Keratinocyte (primary cell): ENCODE measurements at regions not wholly inside any gene's neighbourhood (a gene's known extent, or its start where the extent isn't known, plus 50 kb on each side); places are given as distances from the start of the nearest gene placed in this dataset.

Experiments used
- DNase-seq: peaks from one replicate; pipeline ENCODE4 v3.0.0-alpha.2; 2011; ENCODE audit warnings: low read depth, missing footprints, low spot score
- FAIRE-seq: peaks from 2 replicates; lab custom pipeline; 2011; peaks lifted over from hg19 to GRCh38; lab: Jason Lieb, UNC
- H2AFZ ChIP-seq: 2 replicates; pipeline ENCODE4 v1.6.0; 2012; ENCODE audit warnings: low read length, control low read depth, inconsistent platforms; ENCODE audit not compliant: control insufficient read depth
- H3K27ac ChIP-seq: 2 replicates; pipeline ENCODE4 v1.5.1; 2011; ENCODE audit warnings: low read length; ENCODE audit not compliant: control insufficient read depth, insufficient read depth
- H3K27me3 ChIP-seq: 3 replicates; pipeline ENCODE4 v1.6.0; 2011; ENCODE audit warnings: low read length; ENCODE audit not compliant: control insufficient read depth, insufficient read depth; ENCODE audit errors: extremely low read depth
- H3K36me3 ChIP-seq, 2 experiments: 2 replicates in 1 of 2; 3 replicates in 1 of 2; pipeline ENCODE4 v1.5.1; 2011; ENCODE audit warnings: low read length in 2 of 2, mild to moderate bottlenecking in 1 of 2; ENCODE audit not compliant: control insufficient read depth in 2 of 2, insufficient read depth in 2 of 2; ENCODE audit errors: extremely low read depth in 1 of 2
- H3K4me1 ChIP-seq: 3 replicates; pipeline ENCODE4 v1.5.1; 2011; ENCODE audit warnings: low read length; ENCODE audit not compliant: control insufficient read depth, insufficient read depth; ENCODE audit errors: extremely low read depth
- H3K4me2 ChIP-seq: 3 replicates; pipeline ENCODE4 v1.6.0; 2011; ENCODE audit warnings: low read depth, low read length; ENCODE audit not compliant: control insufficient read depth, insufficient read depth; ENCODE audit errors: extremely low read depth
- H3K4me3 ChIP-seq, 3 experiments: fragments of 200-600 bp in 1 of 3; sonication (generic) in 1 of 3; 2 replicates in 2 of 3; 3 replicates in 1 of 3; pipeline ENCODE4 v1.5.1; 2011 to 2016; ENCODE audit warnings: low read length in 3 of 3, mild to moderate bottlenecking in 3 of 3, control low read depth in 2 of 3, inconsistent platforms in 1 of 3, low read depth in 1 of 3, mixed read lengths in 1 of 3, mixed run types in 1 of 3, moderate library complexity in 1 of 3; ENCODE audit not compliant: control insufficient read depth in 2 of 3, insufficient read depth in 2 of 3; ENCODE audit errors: extremely low read depth in 1 of 3
- H3K79me2 ChIP-seq: 2 replicates; pipeline ENCODE4 v1.6.0; 2012; ENCODE audit warnings: low read length; ENCODE audit not compliant: control insufficient read depth, insufficient read depth
- H3K9ac ChIP-seq: 3 replicates; pipeline ENCODE4 v1.6.0; 2011; ENCODE audit warnings: low read length; ENCODE audit not compliant: control insufficient read depth, insufficient read depth; ENCODE audit errors: extremely low read depth
- H3K9me1 ChIP-seq: 3 replicates; pipeline ENCODE4 v1.6.0; 2011; ENCODE audit warnings: low read length; ENCODE audit not compliant: control insufficient read depth, insufficient read depth; ENCODE audit errors: extremely low read depth
- H3K9me3 ChIP-seq: 2 replicates; pipeline ENCODE4 v1.5.1; 2012; ENCODE audit warnings: low read depth, low read length; ENCODE audit not compliant: control insufficient read depth
- H4K20me1 ChIP-seq: 3 replicates; pipeline ENCODE4 v1.6.0; 2011; ENCODE audit warnings: low read length; ENCODE audit not compliant: control insufficient read depth, insufficient read depth; ENCODE audit errors: extremely low read depth
- CTCF ChIP-seq, 3 experiments: IDR thresholded peaks in 1 of 3; conservative IDR thresholded peaks in 1 of 3; optimal IDR thresholded peaks in 1 of 3; 2 replicates in 2 of 3; 3 replicates in 1 of 3; pipeline versions ENCODE3 to v1.5.1; 2011; ENCODE audit warnings: low read length in 3 of 3, mild to moderate bottlenecking in 3 of 3, moderate library complexity in 2 of 3, control low read depth in 1 of 3, inconsistent platforms in 1 of 3; ENCODE audit not compliant: insufficient read depth in 2 of 3; ENCODE audit errors: extremely low read depth in 1 of 3
- EZH2 ChIP-seq: IDR thresholded peaks from one replicate; pipeline ENCODE4 v1.6.1; 2012; ENCODE audit warnings: inconsistent platforms, mild to moderate bottlenecking, low read length, moderate library complexity
- dilution Hi-C: fragments of 300-500 bp; cut with MboI; formaldehyde crosslinking; loops from one replicate; pipeline ENCODE4 v1.7.0; 2020; ENCODE audit warnings: low sequenced_read_pairs; ENCODE audit not compliant: extremely low pct_ligation_motif_present

- H4K20me1 ChIP-seq: peaks cover 2% of the 10 kb centered on the region
- FAIRE-seq (no peak), DNase-seq (no peak)
- H3K9me3 ChIP-seq: no peaks in the 10 kb centered on the region
- H3K27ac ChIP-seq: no peak overlapping the region
- no peaks in the 10 kb centered on the region for H3K36me3 ChIP-seq
- H2AFZ ChIP-seq: no peak overlapping the region
- no peak overlapping the region for H3K4me2 ChIP-seq
- TF ChIP-seq EZH2 (no peak), CTCF (optimal IDR thresholded peaks at IDR 0.05 in 1 of 3, IDR thresholded peaks at IDR 0.05 in 1 of 3, conservative IDR thresholded peaks at IDR 0.05 in 1 of 3; ENCODE audit: extremely low read depth in 1 of 3, insufficient read depth in 2 of 3, low read length in 3 of 3) (peak in 2 of 3 experiments; percentile 4 to 10)
- no peak overlapping the region for H3K9ac ChIP-seq
- peaks cover 5% of the 10 kb centered on the region for H3K27me3 ChIP-seq
- no peaks in the 10 kb centered on the region for H3K9me1 ChIP-seq
- peaks cover 4% of the 10 kb centered on the region for H3K4me1 ChIP-seq
- H3K79me2 ChIP-seq: no peaks in the 10 kb centered on the region
- no peak overlapping the region for H3K4me3 ChIP-seq
- dilution Hi-C loops: loop anchor here (25.0 kb wide), 1 partner anchor 250 kb away; the partner anchor contains the start of gene SPO11
Measured at GRCh38 chr20:57087102-57087501, 179.3 kb downstream of the BMP7 start.

DNA sequence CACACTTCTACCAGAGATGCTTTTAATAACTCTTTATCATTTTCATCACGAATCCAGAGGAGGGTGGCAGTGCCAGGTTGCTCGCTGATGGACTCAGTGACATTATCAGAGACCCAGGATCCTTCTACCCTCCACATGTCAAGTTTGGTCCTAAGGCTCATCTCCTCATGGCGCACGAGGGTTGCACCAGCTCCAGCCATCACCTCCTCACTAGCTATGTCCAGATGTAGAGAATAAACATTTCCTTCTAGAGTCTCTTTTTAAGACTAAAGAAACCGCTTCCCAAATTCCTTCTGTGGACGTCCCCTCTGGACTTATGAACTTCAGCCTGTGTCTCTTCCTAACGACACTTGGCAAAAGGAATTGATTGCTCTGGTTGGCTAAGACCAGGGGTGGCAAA is 178.7 kb downstream of the BMP7 start:
- peaks cover 5% of the 10 kb centered on the region for H3K27me3 ChIP-seq
- DNase-seq (no peak), FAIRE-seq (no peak)
- no peak overlapping the region for H3K4me2 ChIP-seq
- TF ChIP-seq EZH2 (no peak), CTCF (optimal IDR thresholded peaks at IDR 0.05 in 1 of 3, IDR thresholded peaks at IDR 0.05 in 1 of 3, conservative IDR thresholded peaks at IDR 0.05 in 1 of 3; ENCODE audit: extremely low read depth in 1 of 3, insufficient read depth in 2 of 3, low read length in 3 of 3) (no peak)
- no peaks in the 10 kb centered on the region for H3K9me3 ChIP-seq
- H3K4me3 ChIP-seq: no peak overlapping the region
- peaks cover 7% of the 10 kb centered on the region for H3K4me1 ChIP-seq
- peaks cover 2% of the 10 kb centered on the region for H4K20me1 ChIP-seq
- no peaks in the 10 kb centered on the region for H3K36me3 ChIP-seq
- no peaks in the 10 kb centered on the region for H3K9me1 ChIP-seq
- no peak overlapping the region for H3K9ac ChIP-seq
- H3K27ac ChIP-seq: no peak overlapping the region
- no peaks in the 10 kb centered on the region for H3K79me2 ChIP-seq
- dilution Hi-C loops: loop anchor here (25.0 kb wide), 1 partner anchor 250 kb away; the partner anchor contains the start of gene SPO11
- no peak overlapping the region for H2AFZ ChIP-seq
